ENCODE measurements at regions not wholly inside any gene's neighbourhood (a gene's known extent, or its start where the extent isn't known, plus 50 kb on each side); places are given as distances from the start of the nearest gene placed in this dataset.

DNA sequence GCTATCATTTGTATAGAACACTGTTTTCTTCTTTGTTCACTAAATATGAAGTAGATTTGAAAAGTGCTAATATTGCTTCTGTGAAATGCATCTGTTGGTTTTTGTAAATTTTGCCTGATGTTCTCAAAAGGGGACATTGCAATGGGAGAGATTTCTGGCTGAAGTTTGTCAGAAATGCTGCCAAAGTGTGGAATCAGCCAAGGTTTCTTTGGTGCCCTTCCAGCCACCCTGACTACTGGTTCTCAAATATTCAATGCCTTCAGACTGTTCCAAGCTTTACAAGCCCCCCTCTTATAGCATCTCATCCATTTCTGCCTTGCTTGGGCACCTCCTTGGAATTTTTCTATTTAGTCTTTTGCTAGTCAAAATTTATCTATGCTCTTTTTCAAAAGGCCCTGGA is 60.6 kb upstream of the TMLHE start:
- no peaks in the 10 kb centered on the region for H3K36me3 Mint-ChIP-seq (ENCODE audit: insufficient read depth, unreplicated experiment)
- H3K27me3 Mint-ChIP-seq (ENCODE audit: unreplicated experiment), result no peaks in the 10 kb centered on the region
- intact Hi-C loops (cut with micrococcal nuclease; ENCODE audit: unreplicated experiment), result no loop called here
- no peak overlapping the region for H3K4me3 Mint-ChIP-seq (ENCODE audit: low read depth, unreplicated experiment)
- no peak overlapping the region for H3K27ac Mint-ChIP-seq (ENCODE audit: unreplicated experiment)
- TF ChIP-seq, protein P1, sequence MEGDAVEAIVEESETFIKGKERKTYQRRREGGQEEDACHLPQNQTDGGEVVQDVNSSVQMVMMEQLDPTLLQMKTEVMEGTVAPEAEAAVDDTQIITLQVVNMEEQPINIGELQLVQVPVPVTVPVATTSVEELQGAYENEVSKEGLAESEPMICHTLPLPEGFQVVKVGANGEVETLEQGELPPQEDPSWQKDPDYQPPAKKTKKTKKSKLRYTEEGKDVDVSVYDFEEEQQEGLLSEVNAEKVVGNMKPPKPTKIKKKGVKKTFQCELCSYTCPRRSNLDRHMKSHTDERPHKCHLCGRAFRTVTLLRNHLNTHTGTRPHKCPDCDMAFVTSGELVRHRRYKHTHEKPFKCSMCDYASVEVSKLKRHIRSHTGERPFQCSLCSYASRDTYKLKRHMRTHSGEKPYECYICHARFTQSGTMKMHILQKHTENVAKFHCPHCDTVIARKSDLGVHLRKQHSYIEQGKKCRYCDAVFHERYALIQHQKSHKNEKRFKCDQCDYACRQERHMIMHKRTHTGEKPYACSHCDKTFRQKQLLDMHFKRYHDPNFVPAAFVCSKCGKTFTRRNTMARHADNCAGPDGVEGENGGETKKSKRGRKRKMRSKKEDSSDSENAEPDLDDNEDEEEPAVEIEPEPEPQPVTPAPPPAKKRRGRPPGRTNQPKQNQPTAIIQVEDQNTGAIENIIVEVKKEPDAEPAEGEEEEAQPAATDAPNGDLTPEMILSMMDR (IDR thresholded peaks at IDR 0.05; ENCODE audit: unreplicated experiment), result no peak
- H3K4me1 Mint-ChIP-seq (ENCODE audit: low read depth, unreplicated experiment), result no peaks in the 10 kb centered on the region
- CTCF ChIA-PET, result no interaction called here
- no peak for DNase-seq
- BruUV-seq (replicated peaks), result no TSS peak
- H3K9me3 Mint-ChIP-seq (ENCODE audit: low read depth, unreplicated experiment), result peaks cover 2% of the 10 kb centered on the region

DNA sequence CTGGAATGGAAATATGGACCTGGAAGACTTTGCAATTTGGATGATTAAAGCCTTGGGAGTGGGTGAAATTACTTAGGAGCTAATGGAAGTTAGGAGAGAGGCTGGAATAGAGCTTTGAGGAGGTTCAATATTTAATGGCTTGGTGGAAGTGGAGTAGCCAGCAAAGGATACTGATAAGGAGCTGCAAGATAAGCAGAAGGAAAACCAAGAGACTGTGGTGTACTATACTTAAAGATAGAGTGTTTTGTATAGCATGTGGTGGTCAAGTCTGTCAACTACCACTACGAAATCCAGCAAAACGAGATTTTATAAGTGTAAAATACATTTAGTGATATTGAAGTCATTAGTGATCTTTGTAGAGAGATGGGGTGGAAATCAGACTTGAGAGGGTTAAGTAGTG is 54.0 kb upstream of the TMLHE start:
- Mint-ChIP-seq H3K27me3 (ENCODE audit: unreplicated experiment) (peaks cover 10% of the 10 kb centered on the region), H3K27ac (ENCODE audit: unreplicated experiment) (no peak overlapping the region), H3K9me3 (ENCODE audit: low read depth, unreplicated experiment) (peaks cover 4% of the 10 kb centered on the region), H3K4me3 (ENCODE audit: low read depth, unreplicated experiment) (no peak overlapping the region), H3K4me1 (ENCODE audit: low read depth, unreplicated experiment) (no peaks in the 10 kb centered on the region), H3K36me3 (ENCODE audit: insufficient read depth, unreplicated experiment) (no peaks in the 10 kb centered on the region)
- no peak for DNase-seq
- CTCF ChIA-PET, result no interaction called here
- intact Hi-C loops (cut with micrococcal nuclease; ENCODE audit: unreplicated experiment), result no loop called here
- BruUV-seq (replicated peaks), result no TSS peak
- TF ChIP-seq, protein P1 (IDR thresholded peaks at IDR 0.05; ENCODE audit: unreplicated experiment), result no peak
